Mucosa of rectum (tissue), 2 donors: ENCODE measurements at regions not wholly inside any gene's neighbourhood (a gene's known extent, or its start where the extent isn't known, plus 50 kb on each side); places are given as distances from the start of the nearest gene placed in this dataset.
A peak's percentile ranks its signal among the peaks of the same experiment; 100 is the strongest.

Experiments
- H3K27ac ChIP-seq, 2 donors: one replicate each; pipeline ENCODE4 v1.7.0; 2013; ENCODE audit warnings: inconsistent platforms in 2 of 2, low read depth in 2 of 2, low read length in 2 of 2
- H3K27me3 ChIP-seq, 2 donors: one replicate each; pipeline ENCODE4 v1.7.0; 2013; ENCODE audit warnings: low read length in 2 of 2; ENCODE audit not compliant: control insufficient read depth in 2 of 2, insufficient read depth in 2 of 2
- H3K36me3 ChIP-seq, 2 donors: one replicate each; pipeline ENCODE4 v1.7.0; 2013; ENCODE audit warnings: low read length in 2 of 2; ENCODE audit not compliant: control insufficient read depth in 2 of 2, insufficient read depth in 2 of 2
- H3K4me1 ChIP-seq, 2 donors: one replicate each; pipeline ENCODE4 v1.7.0; 2013; ENCODE audit warnings: low read length in 2 of 2, mild to moderate bottlenecking in 1 of 2; ENCODE audit not compliant: control insufficient read depth in 2 of 2, insufficient read depth in 2 of 2
- H3K4me3 ChIP-seq, 2 donors: one replicate each; pipeline ENCODE4 v1.7.0; 2013; ENCODE audit warnings: low read length in 2 of 2
- H3K9ac ChIP-seq, 2 donors: one replicate each; pipeline ENCODE4 v1.7.0; 2013; ENCODE audit warnings: low read length in 2 of 2, low read depth in 1 of 2, mild to moderate bottlenecking in 1 of 2
- H3K9me3 ChIP-seq, 2 donors: one replicate each; pipeline ENCODE4 v1.7.0; 2013; ENCODE audit warnings: low read length in 2 of 2; ENCODE audit not compliant: control insufficient read depth in 2 of 2
- donor health status: healthy.
- donor health status: Normal muscosa, but diverticular disease.

- H3K27ac ChIP-seq, result no peak overlapping the region
- H3K9ac ChIP-seq, result no peak overlapping the region
- H3K4me3 ChIP-seq, result no peak overlapping the region
Observed at GRCh38 chr6:43973357-43973756, 153.9 kb downstream of the MRPL14 start.

GRCh38 chr6:43972913-43973300 lies 154.3 kb downstream of the MRPL14 start:
- peak overlapping the region in 1 of 2 donors; percentile 35 for H3K27ac ChIP-seq
- H3K4me1 ChIP-seq, result peaks cover 3 to 17% of the 10 kb centered on the region in 2 donors
- H3K4me3 ChIP-seq, result no peak overlapping the region
- no peaks in the 10 kb centered on the region for H3K27me3 ChIP-seq
- H3K9ac ChIP-seq, result no peak overlapping the region
- no peaks in the 10 kb centered on the region for H3K9me3 ChIP-seq
- no peaks in the 10 kb centered on the region for H3K36me3 ChIP-seq

More at GRCh38 chr6:43973357-43973756, 153.9 kb downstream of the MRPL14 start:
- no peaks in the 10 kb centered on the region for H3K36me3 ChIP-seq
- no peaks in the 10 kb centered on the region for H3K27me3 ChIP-seq
- peaks cover 3 to 17% of the 10 kb centered on the region in 2 donors for H3K4me1 ChIP-seq
- no peaks in the 10 kb centered on the region for H3K9me3 ChIP-seq

GRCh38 chr6:43972179-43972912 lies 154.9 kb downstream of the MRPL14 start:
- Histone ChIP-seq H3K27ac (peak overlapping the region in 1 of 2 donors; percentile 35), H3K36me3 (no peaks in the 10 kb centered on the region), H3K27me3 (no peaks in the 10 kb centered on the region), H3K9me3 (no peaks in the 10 kb centered on the region), H3K9ac (no peak overlapping the region), H3K4me1 (peaks cover 3 to 17% of the 10 kb centered on the region in 2 donors), H3K4me3 (no peak overlapping the region)

GRCh38 chr6:43971776-43972126 lies 155.5 kb downstream of the MRPL14 start:
- Histone ChIP-seq H3K27me3 (no peaks in the 10 kb centered on the region), H3K9ac (no peak overlapping the region), H3K4me3 (no peak overlapping the region), H3K27ac (peak overlapping the region in 1 of 2 donors; percentile 17), H3K9me3 (no peaks in the 10 kb centered on the region), H3K36me3 (no peaks in the 10 kb centered on the region), H3K4me1 (peaks cover 3 to 17% of the 10 kb centered on the region in 2 donors)

- H3K4me3 ChIP-seq, result no peak overlapping the region
- peak overlapping the region in 1 of 2 donors; percentile 17 for H3K27ac ChIP-seq
- no peaks in the 10 kb centered on the region for H3K9me3 ChIP-seq
Observed at GRCh38 chr6:43970913-43971775, 156.1 kb downstream of the MRPL14 start.

GRCh38 chr6:43970068-43970912 lies 157.0 kb downstream of the MRPL14 start:
- no peaks in the 10 kb centered on the region for H3K36me3 ChIP-seq
- H3K27me3 ChIP-seq, result no peaks in the 10 kb centered on the region
- H3K27ac ChIP-seq, result no peak overlapping the region
- H3K4me3 ChIP-seq, result no peak overlapping the region
- no peaks in the 10 kb centered on the region for H3K9me3 ChIP-seq
- no peak overlapping the region for H3K9ac ChIP-seq
- H3K4me1 ChIP-seq, result peaks cover 3 to 17% of the 10 kb centered on the region in 2 donors

More at GRCh38 chr6:43970913-43971775, 156.1 kb downstream of the MRPL14 start:
- Histone ChIP-seq H3K4me1 (peaks cover 3 to 17% of the 10 kb centered on the region in 2 donors), H3K27me3 (no peaks in the 10 kb centered on the region), H3K9ac (no peak overlapping the region), H3K36me3 (no peaks in the 10 kb centered on the region)

GRCh38 chr6:43969158-43969981 lies 157.9 kb downstream of the MRPL14 start:
- H3K4me1 ChIP-seq, result peaks cover 3 to 17% of the 10 kb centered on the region in 2 donors
- no peaks in the 10 kb centered on the region for H3K36me3 ChIP-seq
- no peak overlapping the region for H3K27ac ChIP-seq
- no peak overlapping the region for H3K4me3 ChIP-seq
- no peaks in the 10 kb centered on the region for H3K9me3 ChIP-seq
- no peak overlapping the region for H3K9ac ChIP-seq
- H3K27me3 ChIP-seq, result no peaks in the 10 kb centered on the region

GRCh38 chr6:43968110-43968965 lies 158.9 kb downstream of the MRPL14 start:
- H3K27me3 ChIP-seq, result no peaks in the 10 kb centered on the region
- peaks cover 0 to 17% of the 10 kb centered on the region in 2 donors for H3K4me1 ChIP-seq
- no peaks in the 10 kb centered on the region for H3K9me3 ChIP-seq
- H3K36me3 ChIP-seq, result no peaks in the 10 kb centered on the region
- no peak overlapping the region for H3K9ac ChIP-seq
- no peak overlapping the region for H3K27ac ChIP-seq
- H3K4me3 ChIP-seq, result no peak overlapping the region

GRCh38 chr6:43967719-43968091 lies 159.5 kb downstream of the MRPL14 start:
- H3K9me3 ChIP-seq, result no peaks in the 10 kb centered on the region
- no peak overlapping the region for H3K9ac ChIP-seq
- peaks cover 0 to 12% of the 10 kb centered on the region in 2 donors for H3K4me1 ChIP-seq
- H3K27ac ChIP-seq, result no peak overlapping the region
- no peaks in the 10 kb centered on the region for H3K27me3 ChIP-seq
- no peak overlapping the region for H3K4me3 ChIP-seq
- H3K36me3 ChIP-seq, result no peaks in the 10 kb centered on the region
